ENCODE measurements at regions not wholly inside any gene's neighbourhood (a gene's known extent, or its start where the extent isn't known, plus 50 kb on each side); places are given as distances from the start of the nearest gene placed in this dataset.

- no peak overlapping the region for H4K8ac ChIP-seq (replicated peaks; ENCODE audit: insufficient read length, low read depth, low read length)
- Mint-ChIP-seq H3K4me1 (peaks cover 4 to 7% of the 10 kb centered on the region in 2 experiments), H3K36me3 (ENCODE audit: insufficient read depth in 1 of 3, low read depth in 3 of 3) (no peaks in the 10 kb centered on the region), H3K4me3 (no peak overlapping the region), H3K27ac (no peak overlapping the region), H3K9me3 (no peaks in the 10 kb centered on the region), H3K27me3 (ENCODE audit: low read depth) (no peaks in the 10 kb centered on the region)
- no peak overlapping the region for H4K91ac ChIP-seq (ENCODE audit: insufficient read length, low read depth, low read length)
- no peak for TF ChIP-seq CTCF (conservative IDR thresholded peaks at IDR 0.05)
- H3K56ac ChIP-seq (ENCODE audit: insufficient read length, low read depth, low read length) = no peak overlapping the region
- H3K23me2 ChIP-seq (ENCODE audit: insufficient read length, low read depth, low read length, poor library complexity, severe bottlenecking) = no peaks in the 10 kb centered on the region
- no peaks in the 10 kb centered on the region; the same call in 1 of the 2 replicates for H3K4me1 ChIP-seq (ENCODE audit: insufficient read depth, low read length)
- no peak overlapping the region for H3K14ac ChIP-seq (ENCODE audit: insufficient read depth, low read length)
- no peak overlapping the region for H2AFZ ChIP-seq (ENCODE audit: low read length)
- no peaks in the 10 kb centered on the region for H4K20me1 ChIP-seq (ENCODE audit: control insufficient read depth, insufficient read depth, insufficient read length)
- H2BK15ac ChIP-seq (ENCODE audit: low read depth, low read length) = no peak overlapping the region
- no peak overlapping the region for H3K27ac ChIP-seq (ENCODE audit: insufficient read length, low read depth, low read length)
- H3K9ac ChIP-seq (ENCODE audit: extremely low read depth, insufficient read length, low read length) = no peak overlapping the region
- H3K9me3 ChIP-seq (ENCODE audit: control insufficient read depth, low read depth, low read length) = no peaks in the 10 kb centered on the region
- H2BK5ac ChIP-seq (ENCODE audit: insufficient read length, low read length) = no peak overlapping the region
- no peak overlapping the region for H3K4me2 ChIP-seq (ENCODE audit: insufficient read depth, insufficient read length, low read length)
- H3K27me3 ChIP-seq (ENCODE audit: insufficient read depth, low read length) = no peaks in the 10 kb centered on the region
- no peak overlapping the region for H2BK12ac ChIP-seq (ENCODE audit: insufficient read length, low read depth, low read length)
- no peak overlapping the region for H3T11ph ChIP-seq (ENCODE audit: low read length)
- no peaks in the 10 kb centered on the region for H3K79me1 ChIP-seq (ENCODE audit: insufficient read depth, low read depth, low read length, poor library complexity, severe bottlenecking)
- no peaks in the 10 kb centered on the region for H3K79me2 ChIP-seq (ENCODE audit: insufficient read depth, low read length)
- no CpG with 5 or more reads among the region's 2 CpGs for WGBS (ENCODE audit: extremely low coverage, insufficient read length, low lambda C conversion rate)
- H2BK20ac ChIP-seq (ENCODE audit: low read depth, low read length, poor library complexity, severe bottlenecking) = no peak overlapping the region
- H2AK5ac ChIP-seq (ENCODE audit: insufficient read length, low read length) = no peak overlapping the region
- H3K4ac ChIP-seq (ENCODE audit: low read depth, low read length) = no peak overlapping the region
- no peak overlapping the region for H2BK120ac ChIP-seq (ENCODE audit: low read depth, low read length, poor library complexity, severe bottlenecking)
- no peak overlapping the region for H4K5ac ChIP-seq (ENCODE audit: insufficient read length, low read depth, low read length)
- DNase-seq = no peak
- no peak overlapping the region for H3K23ac ChIP-seq (ENCODE audit: insufficient read length, low read depth, low read length)
- H3K18ac ChIP-seq (ENCODE audit: insufficient read length, low read depth, low read length) = no peak overlapping the region
Observed at GRCh38 chr6:123745895-123746294, 57.8 kb upstream of the NKAIN2 start.
